ENCODE measurements at regions not wholly inside any gene's neighbourhood (a gene's known extent, or its start where the extent isn't known, plus 50 kb on each side); places are given as distances from the start of the nearest gene placed in this dataset.

DNA sequence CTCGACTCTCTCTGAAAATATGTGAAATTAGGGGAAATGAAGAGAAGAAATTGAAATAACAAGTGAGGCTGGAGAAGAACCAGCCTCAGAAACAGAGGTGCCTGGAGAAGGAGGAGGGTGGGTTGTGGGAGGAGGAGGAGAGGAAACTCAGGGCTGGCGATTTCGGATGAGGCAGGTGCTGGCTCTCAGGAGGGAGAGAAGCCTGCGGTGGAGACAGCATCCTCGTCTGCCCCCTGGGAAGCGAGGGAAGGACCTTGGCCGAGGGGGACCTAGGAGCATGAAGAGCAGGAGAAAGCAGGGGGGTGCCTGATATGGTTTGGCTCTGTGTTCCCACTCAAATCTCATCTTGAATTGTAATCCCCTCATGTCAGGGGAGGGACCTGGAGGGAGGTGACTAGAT, 264.7 kb upstream of the TNRC6C start:
- Mint-ChIP-seq H3K9me3 (no peaks in the 10 kb centered on the region), H3K4me3 (no peak overlapping the region), H3K4me1 (peaks cover 50% of the 10 kb centered on the region), H3K27me3 (ENCODE audit: low read depth) (peaks cover 42% of the 10 kb centered on the region), H3K36me3 (no peaks in the 10 kb centered on the region), H3K27ac (no peak overlapping the region)
- POLR2A ChIA-PET = no interaction called here
- ATAC-seq (no peak), DNase-seq (ENCODE audit: low spot score) (no peak)
- CTCF ChIA-PET = no interaction called here
- TF ChIP-seq, protein P1, sequence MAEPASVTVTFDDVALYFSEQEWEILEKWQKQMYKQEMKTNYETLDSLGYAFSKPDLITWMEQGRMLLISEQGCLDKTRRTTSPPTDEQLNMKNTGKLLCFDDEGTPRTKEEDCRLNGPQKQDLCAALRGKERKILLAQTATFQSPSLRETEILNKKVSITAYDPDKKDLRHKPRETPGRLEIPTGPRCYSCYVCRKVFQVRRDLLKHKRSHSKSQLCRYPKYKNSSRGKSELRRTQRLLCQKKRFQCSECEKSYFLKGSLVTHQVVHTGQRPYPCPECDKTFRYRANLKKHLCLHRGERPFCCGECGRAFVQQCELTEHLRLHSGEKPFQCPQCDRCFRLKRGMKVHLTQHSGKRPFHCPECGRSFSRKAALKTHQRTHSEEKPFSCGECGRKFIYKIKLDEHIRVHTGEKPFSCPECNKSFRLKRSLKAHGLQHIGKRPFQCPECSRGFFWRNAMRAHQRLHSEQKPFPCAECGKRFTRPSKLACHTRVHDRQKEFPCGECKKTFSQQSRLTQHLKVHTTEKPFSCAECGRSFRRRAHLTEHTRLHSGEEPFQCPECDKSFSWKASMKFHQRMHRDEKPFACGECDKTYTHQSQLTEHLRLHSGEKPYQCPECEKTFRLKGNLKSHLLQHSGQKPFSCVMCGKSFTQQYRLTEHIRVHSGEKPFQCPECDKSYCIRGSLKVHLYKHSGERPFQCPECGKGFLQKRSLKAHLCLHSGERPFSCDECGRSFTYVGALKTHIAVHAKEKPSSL (CRISPR knock-in tag; conservative IDR thresholded peaks at IDR 0.05) = no peak
- TF ChIP-seq IRF2 (CRISPR knock-in tag; IDR thresholded peaks at IDR 0.05; ENCODE audit: borderline replicate concordance, low read depth) (no peak), FOXK1 (CRISPR knock-in tag; IDR thresholded peaks at IDR 0.05) (no peak), RORB (CRISPR knock-in tag; IDR thresholded peaks at IDR 0.05) (no peak), ZNF219 (CRISPR knock-in tag; IDR thresholded peaks at IDR 0.05; ENCODE audit: borderline replicate concordance) (no peak), ZNF423 (CRISPR knock-in tag; IDR thresholded peaks at IDR 0.05) (no peak), GTF2I (CRISPR knock-in tag; conservative IDR thresholded peaks at IDR 0.05) (no peak), OVOL2 (CRISPR knock-in tag; IDR thresholded peaks at IDR 0.05; ENCODE audit: borderline replicate concordance) (no peak), NFYB (CRISPR knock-in tag; conservative IDR thresholded peaks at IDR 0.05; ENCODE audit: low read depth) (no peak), ZNF671 (CRISPR knock-in tag; IDR thresholded peaks at IDR 0.05) (no peak), ESRRA (CRISPR knock-in tag; IDR thresholded peaks at IDR 0.05; ENCODE audit: borderline replicate concordance) (no peak), JAZF1 (CRISPR knock-in tag; IDR thresholded peaks at IDR 0.05) (no peak)
- TF ChIP-seq, protein P2, sequence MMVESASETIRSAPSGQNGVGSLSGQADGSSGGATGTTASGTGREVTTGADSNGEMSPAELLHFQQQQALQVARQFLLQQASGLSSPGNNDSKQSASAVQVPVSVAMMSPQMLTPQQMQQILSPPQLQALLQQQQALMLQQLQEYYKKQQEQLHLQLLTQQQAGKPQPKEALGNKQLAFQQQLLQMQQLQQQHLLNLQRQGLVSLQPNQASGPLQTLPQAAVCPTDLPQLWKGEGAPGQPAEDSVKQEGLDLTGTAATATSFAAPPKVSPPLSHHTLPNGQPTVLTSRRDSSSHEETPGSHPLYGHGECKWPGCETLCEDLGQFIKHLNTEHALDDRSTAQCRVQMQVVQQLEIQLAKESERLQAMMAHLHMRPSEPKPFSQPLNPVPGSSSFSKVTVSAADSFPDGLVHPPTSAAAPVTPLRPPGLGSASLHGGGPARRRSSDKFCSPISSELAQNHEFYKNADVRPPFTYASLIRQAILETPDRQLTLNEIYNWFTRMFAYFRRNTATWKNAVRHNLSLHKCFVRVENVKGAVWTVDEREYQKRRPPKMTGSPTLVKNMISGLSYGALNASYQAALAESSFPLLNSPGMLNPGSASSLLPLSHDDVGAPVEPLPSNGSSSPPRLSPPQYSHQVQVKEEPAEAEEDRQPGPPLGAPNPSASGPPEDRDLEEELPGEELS (CRISPR knock-in tag; IDR thresholded peaks at IDR 0.05) = no peak
- TF ChIP-seq, protein P3, sequence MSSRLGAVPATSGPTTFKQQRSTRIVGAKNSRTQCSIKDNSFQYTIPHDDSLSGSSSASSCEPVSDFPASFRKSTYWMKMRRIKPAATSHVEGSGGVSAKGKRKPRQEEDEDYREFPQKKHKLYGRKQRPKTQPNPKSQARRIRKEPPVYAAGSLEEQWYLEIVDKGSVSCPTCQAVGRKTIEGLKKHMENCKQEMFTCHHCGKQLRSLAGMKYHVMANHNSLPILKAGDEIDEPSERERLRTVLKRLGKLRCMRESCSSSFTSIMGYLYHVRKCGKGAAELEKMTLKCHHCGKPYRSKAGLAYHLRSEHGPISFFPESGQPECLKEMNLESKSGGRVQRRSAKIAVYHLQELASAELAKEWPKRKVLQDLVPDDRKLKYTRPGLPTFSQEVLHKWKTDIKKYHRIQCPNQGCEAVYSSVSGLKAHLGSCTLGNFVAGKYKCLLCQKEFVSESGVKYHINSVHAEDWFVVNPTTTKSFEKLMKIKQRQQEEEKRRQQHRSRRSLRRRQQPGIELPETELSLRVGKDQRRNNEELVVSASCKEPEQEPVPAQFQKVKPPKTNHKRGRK (CRISPR knock-in tag; IDR thresholded peaks at IDR 0.05; ENCODE audit: borderline replicate concordance) = no peak
- TF ChIP-seq, protein P4, sequence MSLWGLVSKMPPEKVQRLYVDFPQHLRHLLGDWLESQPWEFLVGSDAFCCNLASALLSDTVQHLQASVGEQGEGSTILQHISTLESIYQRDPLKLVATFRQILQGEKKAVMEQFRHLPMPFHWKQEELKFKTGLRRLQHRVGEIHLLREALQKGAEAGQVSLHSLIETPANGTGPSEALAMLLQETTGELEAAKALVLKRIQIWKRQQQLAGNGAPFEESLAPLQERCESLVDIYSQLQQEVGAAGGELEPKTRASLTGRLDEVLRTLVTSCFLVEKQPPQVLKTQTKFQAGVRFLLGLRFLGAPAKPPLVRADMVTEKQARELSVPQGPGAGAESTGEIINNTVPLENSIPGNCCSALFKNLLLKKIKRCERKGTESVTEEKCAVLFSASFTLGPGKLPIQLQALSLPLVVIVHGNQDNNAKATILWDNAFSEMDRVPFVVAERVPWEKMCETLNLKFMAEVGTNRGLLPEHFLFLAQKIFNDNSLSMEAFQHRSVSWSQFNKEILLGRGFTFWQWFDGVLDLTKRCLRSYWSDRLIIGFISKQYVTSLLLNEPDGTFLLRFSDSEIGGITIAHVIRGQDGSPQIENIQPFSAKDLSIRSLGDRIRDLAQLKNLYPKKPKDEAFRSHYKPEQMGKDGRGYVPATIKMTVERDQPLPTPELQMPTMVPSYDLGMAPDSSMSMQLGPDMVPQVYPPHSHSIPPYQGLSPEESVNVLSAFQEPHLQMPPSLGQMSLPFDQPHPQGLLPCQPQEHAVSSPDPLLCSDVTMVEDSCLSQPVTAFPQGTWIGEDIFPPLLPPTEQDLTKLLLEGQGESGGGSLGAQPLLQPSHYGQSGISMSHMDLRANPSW (CRISPR knock-in tag; conservative IDR thresholded peaks at IDR 0.05; ENCODE audit: low read depth) = no peak
- TF ChIP-seq, protein P5, sequence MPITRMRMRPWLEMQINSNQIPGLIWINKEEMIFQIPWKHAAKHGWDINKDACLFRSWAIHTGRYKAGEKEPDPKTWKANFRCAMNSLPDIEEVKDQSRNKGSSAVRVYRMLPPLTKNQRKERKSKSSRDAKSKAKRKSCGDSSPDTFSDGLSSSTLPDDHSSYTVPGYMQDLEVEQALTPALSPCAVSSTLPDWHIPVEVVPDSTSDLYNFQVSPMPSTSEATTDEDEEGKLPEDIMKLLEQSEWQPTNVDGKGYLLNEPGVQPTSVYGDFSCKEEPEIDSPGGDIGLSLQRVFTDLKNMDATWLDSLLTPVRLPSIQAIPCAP (CRISPR knock-in tag; IDR thresholded peaks at IDR 0.05) = no peak

All from WTC11 (cell line).